ENCODE measurements at regions not wholly inside any gene's neighbourhood (a gene's known extent, or its start where the extent isn't known, plus 50 kb on each side); places are given as distances from the start of the nearest gene placed in this dataset.

GRCh38 chr5:28215091-28215490 lies 1176.7 kb upstream of the CDH9 start:
- no peak for DNase-seq

GRCh38 chr5:28214292-28214691 lies 1175.9 kb upstream of the CDH9 start:
- DNase-seq, result no peak

DNA sequence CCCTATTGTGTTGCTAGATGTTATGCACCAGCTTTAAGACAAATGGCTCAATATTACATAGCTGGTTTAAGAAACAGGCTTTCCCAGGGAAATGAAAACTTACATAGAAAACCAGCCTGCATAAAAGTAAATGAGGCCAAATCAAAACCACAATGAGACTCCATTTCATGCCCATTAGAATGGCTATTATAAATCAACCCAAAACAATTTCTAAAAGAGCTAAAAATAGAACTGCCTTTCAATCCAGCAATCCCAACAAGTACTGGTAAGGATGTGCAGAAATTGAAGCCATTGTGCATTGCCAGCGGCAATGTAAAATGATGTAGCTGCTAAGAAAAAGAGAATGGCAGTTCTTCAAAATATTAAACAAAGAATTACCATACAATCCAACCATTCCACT lies 1170.0 kb upstream of the CDH9 start:
- no peak for DNase-seq

DNA sequence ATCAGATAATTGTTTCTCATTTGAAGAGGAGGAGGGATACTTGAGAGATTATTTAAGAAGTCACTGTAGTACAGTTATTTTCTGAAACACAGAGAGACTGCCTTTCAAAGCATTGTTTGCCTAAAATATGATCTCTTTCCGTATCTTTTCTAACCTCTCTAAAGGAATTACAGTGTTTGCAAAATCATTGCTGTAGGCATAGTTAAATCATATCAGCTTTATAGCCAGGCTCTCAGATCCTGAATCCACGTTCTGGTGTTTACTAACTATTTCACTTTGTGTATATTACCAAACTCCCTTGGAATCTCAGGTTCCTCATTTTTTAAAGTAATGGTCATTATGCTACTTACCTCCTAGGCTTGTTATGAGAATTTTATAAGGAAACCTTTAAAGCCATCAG lies 1151.6 kb upstream of the CDH9 start:
- DNase-seq, result no peak

- no peak for DNase-seq
Observed at GRCh38 chr5:28174691-28175090, 1136.3 kb upstream of the CDH9 start.

DNA sequence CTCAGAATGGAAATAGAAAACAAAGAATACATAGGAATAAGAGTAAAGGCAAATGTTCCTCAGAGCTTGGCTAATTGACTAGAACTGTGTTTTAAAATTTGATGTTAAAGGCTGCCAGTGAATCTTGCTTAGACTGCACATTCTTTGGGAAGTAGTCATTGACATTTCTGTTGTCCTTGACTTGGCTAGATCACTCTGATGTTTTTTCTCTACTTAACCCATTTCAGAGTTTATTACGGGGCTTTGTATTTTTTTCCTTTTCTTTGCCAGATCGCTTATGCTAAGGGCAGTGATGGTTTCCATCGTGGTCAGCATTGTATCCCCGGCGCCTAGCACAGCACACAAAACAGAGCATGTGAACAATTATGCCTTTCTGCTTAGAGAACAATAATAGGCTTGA lies 1126.7 kb upstream of the CDH9 start:
- DNase-seq, result peak; percentile 65

DNA sequence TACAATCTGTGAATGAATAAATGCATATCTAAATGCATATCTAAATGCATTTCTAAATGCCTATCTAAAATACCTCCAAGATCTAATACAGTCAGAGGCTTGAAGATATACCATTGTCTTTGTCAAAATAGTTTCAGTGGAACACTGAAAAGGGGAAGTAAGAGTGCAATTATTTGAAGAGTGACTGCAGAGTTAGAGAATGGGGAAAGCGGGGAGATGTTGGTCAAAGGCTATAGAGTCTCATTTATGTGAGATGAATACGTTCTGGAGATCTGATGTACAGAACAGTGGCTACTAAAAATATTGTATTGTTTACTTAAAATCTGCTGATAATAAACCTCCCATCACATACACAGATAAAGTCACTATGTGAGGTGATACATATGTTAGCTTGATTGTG lies 1126.2 kb upstream of the CDH9 start:
- DNase-seq, result no peak

DNA sequence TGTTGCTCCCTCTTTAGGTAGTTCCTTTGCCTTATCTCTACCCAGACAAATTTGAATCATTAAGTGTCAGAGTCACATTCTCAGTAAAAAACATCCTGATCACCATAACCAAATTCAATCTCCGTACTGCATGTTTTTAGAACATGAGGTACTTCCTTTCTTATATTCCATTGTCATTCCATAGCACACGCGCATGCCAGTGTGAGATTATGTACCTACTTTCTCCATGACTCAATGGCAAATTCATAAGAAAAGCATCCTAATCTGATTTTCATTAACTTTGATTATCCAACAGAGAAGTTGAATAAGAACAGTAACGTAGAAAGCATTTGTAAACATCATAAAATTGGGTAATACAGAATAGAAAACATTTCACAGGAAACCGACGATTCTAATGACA lies 1118.6 kb upstream of the CDH9 start:
- peak; percentile 79 for DNase-seq

DNA sequence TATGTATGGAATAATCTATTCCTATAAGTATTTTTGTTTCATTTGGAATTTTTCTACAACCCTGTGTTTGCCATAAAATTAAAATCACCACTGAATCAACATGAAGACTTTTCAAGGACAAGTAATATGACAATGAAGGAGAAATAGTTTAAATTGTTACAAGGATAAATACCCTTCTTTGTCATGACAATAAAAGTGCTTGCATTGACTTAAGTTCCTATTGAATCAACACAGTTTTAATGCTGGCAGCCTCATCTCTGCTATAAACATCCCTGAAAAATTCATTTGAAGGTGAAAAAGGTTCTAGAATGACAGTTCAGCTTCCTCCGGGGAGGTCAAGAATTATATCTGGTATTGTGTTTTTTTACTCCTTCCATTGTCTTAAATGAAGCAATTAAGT lies 1105.1 kb upstream of the CDH9 start:
- no peak for DNase-seq

DNA sequence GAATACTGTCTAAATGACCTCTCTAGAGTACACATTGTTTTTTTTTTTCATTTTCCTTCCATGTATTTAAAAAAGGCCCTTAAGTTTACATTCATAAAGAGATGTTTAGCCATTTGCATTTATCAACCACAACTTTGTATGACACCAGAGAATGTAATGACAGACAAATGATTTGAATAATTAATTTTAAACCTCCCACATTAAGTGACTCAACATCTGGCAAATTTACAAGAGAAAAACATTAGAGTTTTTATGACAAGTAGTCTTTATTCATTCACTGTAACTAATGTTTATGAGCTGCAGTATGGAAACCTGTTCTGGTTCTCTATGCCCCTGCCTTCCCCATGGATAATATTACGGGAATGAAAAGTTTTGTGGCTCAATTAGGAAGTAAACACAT lies 1093.8 kb upstream of the CDH9 start:
- DNase-seq, result peak; percentile 49

DNA sequence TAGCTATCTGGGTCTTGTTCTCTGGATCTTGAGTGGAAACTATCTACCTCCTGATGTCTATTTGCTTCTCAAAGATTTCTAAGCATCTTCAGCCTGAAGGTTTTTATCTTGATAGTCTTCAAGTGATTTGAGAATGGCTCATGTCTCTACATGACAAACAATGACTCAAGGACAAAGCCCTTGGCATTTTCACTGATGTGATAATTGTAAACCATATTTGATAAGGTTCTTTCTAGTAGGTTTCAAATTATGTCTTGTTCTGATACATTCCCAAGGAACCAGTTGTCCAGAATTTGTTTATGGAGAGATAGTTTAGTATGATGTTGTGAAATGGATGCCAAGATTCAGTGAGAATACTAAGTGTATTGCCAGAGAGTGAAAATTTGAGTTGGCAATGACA lies 1079.3 kb upstream of the CDH9 start:
- DNase-seq, result no peak

DNA sequence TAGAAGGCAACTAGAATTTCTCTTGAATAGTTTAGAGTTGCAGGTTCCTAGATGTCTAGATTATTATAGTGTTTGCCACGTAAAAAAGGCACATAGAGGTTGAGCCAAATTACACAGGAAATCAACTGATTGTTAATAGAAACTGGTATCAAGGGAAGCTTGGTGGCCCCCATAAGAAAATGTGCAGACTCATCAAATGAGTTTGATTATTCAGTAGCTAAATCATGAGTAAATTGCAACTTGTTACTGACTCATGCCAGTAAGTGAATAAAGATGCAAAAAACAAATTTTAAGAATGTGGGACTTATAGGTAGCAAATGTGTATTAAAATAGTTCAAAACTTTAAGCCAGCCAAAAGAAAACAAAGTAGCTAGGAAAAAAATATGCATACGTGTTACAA lies 1078.9 kb upstream of the CDH9 start:
- no peak for DNase-seq

DNA sequence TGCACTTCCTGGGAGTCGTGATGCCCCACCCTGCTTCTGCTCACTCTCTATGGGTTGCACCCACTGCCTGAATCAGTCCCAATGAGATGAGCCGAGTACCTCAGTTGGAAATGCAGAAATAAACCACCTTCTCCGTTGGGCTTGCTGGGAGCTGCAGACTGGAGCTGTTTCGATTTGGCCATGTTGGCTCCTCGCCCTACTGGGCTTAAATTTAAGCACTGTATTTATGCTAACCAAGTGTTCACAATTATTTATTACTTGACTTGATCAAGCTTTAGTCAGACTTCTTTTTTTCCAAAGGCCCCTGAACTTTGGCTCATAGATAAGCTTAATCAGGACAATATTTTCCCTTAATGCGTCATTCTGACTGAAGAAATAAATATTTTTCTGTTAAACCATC lies 1072.4 kb upstream of the CDH9 start:
- DNase-seq, result no peak

DNA sequence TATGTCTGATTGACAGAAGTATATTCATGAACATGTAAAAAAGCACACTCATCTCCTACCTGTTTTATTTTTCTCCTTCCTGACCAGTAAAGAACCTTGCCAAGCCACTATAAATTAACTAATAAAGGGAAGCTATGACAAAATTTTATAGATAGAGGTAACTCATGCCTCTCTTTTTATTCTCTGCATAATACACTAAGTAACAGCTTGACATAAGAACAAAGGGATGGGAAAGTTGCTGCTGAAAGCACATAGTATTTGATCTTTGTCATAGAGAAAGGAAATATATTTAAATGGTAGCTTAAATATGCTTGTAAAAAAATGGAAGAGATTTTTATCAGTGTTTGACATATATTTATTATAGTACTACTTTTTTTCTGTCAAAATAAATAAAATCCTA lies 1065.7 kb upstream of the CDH9 start:
- DNase-seq, result no peak

DNA sequence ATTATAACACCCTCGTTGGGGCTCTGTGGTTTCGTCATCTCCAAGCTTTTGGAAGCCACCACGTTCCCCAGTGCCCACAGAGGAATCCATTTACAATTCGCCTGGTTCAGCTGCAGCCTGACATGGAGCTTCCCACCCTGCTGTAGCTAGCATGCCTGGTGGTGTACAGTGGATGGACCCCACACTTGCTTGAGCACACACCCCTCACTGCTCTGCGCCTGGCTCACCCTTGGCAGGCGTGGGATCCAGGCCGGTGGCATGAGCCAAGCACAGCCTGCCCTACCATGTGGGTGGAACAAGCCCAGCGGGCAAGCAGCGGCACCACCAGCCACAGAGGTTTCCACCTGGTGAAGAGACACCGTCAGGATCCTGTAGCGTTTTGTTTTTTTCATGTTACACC lies 1045.7 kb upstream of the CDH9 start:
- DNase-seq, result no peak

DNA sequence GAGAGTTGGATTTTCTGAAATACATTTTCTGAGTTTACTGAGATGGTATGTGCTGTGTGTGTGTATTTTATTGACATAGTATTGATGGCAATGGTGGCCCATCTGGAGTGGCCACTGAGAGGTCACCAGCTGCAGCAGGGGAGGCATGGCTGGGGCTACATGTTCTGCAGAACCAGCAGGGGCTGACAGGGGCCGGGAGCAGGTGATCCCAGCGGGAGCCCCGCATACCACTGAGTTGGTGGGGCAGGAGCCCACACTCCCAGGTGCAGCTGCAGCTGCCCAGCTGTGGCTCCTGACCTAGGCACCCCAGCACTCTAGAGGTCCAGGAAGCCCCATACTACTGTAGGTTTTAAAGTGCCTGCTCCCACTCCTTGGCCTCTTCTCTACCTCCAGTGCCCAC lies 1044.2 kb upstream of the CDH9 start:
- no peak for DNase-seq

DNA sequence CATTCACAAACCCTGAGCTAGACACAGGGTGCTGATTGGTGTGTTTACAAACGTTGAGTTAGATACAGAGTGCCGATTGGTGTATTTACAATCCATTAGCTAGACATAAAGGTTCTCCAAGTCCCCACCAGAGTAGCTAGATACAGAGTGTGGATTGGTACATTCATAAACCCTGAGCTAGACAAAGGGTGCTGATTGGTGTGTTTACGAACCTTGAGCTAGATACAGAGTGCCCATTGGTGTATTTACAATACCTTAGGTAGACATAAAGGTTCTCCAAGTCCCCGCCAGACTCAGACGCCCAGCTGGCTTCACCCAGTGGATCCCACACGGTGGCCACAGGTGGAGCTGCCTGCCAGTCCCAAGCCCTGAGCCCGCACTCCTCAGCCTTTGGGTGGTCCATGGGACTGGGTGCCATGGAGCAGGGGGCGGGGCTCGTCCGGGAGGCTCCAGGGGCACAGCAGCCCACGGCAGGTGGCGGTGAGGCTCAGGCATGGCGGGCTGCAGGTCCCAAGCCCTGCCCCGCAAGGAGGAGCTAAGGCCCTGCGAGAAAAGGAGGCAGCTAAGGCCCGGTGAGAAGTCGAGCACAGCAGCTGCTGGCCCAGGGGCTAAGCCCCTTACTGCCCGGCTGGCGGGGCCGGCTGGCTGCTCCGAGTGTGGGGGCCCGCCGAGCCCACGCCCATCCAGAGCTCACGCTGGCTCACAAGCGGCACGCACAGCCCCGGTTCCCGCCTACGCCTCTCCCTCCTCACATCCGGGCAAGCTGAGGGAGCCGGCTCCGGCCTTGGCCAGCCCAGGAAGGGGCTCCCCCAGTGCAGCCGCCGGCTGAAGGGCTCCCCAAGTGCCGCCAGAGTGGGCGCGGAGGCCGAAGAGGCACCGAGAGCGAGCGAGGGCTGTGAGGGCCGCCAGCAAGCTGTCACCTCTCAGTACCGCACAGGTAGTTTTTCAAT lies 1039.2 kb upstream of the CDH9 start:
- no peak for DNase-seq

DNA sequence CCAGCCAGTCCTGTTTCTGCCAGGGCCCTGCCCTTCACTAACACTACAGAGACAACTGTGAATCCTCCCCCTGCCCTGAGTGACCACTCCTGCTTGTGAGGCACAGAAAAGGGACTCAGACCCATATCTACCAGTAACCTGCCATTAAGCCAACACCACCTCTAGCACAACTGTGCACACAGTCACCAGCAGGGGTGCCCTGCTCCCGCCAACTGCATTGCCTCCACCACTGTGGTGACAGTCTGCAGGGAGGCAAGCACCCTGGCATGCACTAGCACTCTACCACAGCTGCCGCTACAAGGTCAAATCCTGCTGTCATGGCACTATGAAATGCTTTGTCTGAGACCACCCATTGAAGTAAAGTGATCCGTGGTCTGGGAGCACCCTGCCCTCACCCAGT lies 1028.5 kb upstream of the CDH9 start:
- DNase-seq, result no peak

- peak; percentile 2 for DNase-seq
Observed at GRCh38 chr5:28065656-28066055, 1027.3 kb upstream of the CDH9 start.

GRCh38 chr5:28046596-28046995 lies 1008.2 kb upstream of the CDH9 start:
- DNase-seq, result no peak

- no peak for DNase-seq
Observed at GRCh38 chr5:28027851-28028250, 989.5 kb upstream of the CDH9 start.

DNA sequence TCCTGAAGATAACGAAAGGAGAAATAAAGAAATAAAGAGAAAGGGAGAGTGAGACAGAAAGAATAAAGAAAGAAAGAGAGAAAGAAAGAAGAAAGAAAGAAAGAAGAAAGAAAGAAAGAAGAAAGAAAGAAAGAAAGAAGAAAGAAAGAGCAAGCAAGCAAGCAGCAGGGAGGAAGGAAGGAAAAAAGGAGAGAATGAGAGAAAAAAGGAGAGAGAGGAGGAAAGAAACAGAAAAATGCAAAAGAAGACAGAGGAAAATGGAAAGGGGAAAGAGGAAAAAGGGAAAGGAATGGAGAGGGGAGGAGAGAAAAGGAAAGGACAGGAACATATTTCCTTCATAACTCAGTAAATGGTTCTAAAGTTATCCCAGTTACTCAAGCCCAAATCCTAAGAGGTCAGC lies 978.8 kb upstream of the CDH9 start:
- DNase-seq, result no peak

- DNase-seq, result no peak
Observed at GRCh38 chr5:28014779-28015178, 976.4 kb upstream of the CDH9 start.

DNA sequence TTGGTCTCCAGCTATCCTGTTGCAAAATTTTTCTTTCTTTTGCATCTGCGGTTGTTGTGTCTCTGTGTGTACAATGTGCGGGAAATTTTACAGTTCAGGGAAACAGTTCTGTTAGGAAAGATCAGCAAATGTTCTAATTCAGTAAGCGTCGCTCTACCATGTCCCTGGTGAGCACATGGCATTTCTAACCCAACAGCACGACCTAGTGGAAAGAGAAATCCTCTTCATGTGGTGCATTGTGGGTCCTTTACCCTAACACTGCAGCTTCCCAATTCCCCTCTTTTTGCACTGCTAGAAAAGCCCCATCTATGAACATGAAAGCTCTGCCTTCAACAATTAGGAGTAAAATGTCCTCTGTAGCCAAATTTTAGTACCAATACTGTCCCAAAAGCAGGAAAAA lies 974.2 kb upstream of the CDH9 start:
- no peak for DNase-seq

DNA sequence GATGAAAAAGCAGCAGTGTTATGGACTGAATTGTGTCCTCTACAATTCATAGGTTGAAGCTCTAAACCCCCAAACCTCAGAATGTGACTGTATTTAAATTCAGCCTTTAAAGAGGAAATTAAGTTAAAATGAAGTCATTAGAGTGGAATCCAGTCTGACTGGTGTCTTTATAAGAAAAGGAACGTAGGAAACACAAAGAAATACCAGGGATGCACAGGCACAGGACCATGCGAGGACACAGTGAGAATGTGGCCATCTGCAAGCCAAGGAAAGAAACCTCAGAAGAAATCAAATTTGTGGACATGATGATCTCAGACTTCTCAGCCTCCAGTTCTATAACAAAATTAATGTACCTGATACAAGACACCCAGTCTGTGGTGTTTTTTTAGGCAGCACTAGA lies 971.2 kb upstream of the CDH9 start:
- no peak for DNase-seq
